ENCODE measurements at regions not wholly inside any gene's neighbourhood (a gene's known extent, or its start where the extent isn't known, plus 50 kb on each side); places are given as distances from the start of the nearest gene placed in this dataset.

DNA sequence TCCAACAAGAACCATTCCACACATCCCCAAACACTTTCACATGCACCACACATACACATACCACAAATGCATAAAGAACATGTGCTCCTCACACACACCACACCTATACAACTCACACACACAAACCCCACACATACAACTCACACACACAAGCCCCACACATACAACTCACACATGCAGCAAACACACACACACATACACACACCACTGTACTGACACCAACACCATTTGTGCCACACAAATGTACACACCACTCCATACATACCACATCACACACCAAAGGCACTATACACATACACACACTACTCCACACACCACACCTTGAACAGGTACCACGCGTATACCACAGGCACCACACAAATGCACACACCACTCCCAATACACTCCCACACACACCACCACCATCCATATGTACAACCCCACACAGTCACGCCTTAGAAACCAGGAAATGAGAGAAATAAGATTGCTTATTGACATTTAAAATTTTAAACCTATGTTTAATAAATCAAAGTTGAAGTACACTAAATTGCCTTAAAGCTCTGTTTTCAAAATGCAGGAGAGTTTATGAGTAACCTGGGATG, 107.4 kb downstream of the ARL4A start:
- ATAC-seq (ENCODE audit: low read depth in 2 of 2) (no peak), DNase-seq (no peak)
- H3K36me3 Mint-ChIP-seq, result no peaks in the 10 kb centered on the region
- H3K27ac Mint-ChIP-seq, result no peak overlapping the region
- H3K9me3 Mint-ChIP-seq, result peaks cover 0 to 3% (median 0%) of the 10 kb centered on the region in 7 donors
- H3K4me1 Mint-ChIP-seq, result no peaks in the 10 kb centered on the region
- no peak overlapping the region for H3K4me3 Mint-ChIP-seq
- no peaks in the 10 kb centered on the region for H3K27me3 Mint-ChIP-seq

DNA sequence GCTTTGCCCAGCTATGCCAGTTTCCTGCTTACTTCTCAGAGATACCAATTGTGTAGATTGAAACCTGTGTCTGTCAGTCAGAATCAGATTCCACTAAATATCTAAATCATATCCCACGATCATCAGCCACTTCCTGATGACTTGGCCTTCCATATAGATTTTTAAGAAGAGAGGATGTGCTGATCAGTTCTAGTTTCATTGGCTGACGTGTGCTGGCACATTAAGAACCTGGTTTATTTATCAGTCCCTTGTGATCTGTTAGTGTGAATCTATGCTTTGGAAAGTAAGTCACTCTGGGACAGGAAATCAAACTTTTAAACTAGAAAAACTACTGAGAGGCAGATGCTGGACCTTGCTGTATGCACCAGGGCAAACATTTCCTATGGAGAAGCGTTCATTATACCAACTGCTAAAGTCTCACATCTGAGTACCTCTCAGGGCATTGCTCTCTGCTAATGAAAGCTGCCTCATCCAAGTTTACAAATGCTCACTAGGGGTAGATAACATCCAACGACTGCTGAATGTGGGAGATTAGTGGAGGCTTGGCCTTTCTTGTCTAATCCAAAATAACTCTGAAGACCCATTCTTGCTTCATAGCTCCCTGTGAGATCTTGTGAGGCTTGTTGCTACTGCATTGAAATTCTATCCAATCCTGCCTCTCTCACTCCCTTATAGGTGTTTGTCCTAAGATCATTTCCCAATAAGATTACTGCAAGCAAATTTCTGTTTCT, 109.1 kb downstream of the ARL4A start:
- Mint-ChIP-seq H3K36me3 (no peaks in the 10 kb centered on the region), H3K9me3 (peaks cover 0 to 3% (median 0%) of the 10 kb centered on the region in 7 donors), H3K27me3 (no peaks in the 10 kb centered on the region), H3K4me1 (no peaks in the 10 kb centered on the region), H3K27ac (no peak overlapping the region), H3K4me3 (no peak overlapping the region)
- DNase-seq (no peak), ATAC-seq (ENCODE audit: low read depth in 2 of 2) (no peak)

DNA sequence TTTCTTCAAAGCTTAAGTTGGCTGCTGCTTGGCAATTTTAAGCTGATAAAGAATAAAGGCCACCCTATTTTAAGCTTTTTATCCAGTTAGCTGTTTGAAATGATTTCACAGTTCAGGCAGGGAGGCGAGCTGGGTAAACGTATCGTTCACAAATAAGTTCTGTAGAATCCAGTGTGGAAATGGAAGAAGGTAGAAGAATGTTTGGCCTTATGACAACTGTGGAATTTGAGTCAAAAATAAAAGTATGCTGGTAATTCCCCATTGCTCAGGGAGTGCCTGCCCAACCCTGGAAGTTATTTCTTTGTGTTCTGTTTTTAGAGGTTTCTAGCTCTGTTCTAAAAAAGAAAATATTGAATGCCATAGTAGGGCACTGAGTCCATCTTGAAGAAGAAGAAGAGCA, 113.1 kb downstream of the ARL4A start:
- DNase-seq (no peak), ATAC-seq (ENCODE audit: low read depth in 2 of 2) (no peak)
- H3K27me3 Mint-ChIP-seq, result no peaks in the 10 kb centered on the region
- no peaks in the 10 kb centered on the region for H3K36me3 Mint-ChIP-seq
- H3K27ac Mint-ChIP-seq, result no peak overlapping the region
- no peak overlapping the region for H3K4me3 Mint-ChIP-seq
- no peaks in the 10 kb centered on the region for H3K4me1 Mint-ChIP-seq
- no peaks in the 10 kb centered on the region for H3K9me3 Mint-ChIP-seq

- Mint-ChIP-seq H3K27me3 (no peaks in the 10 kb centered on the region), H3K36me3 (no peaks in the 10 kb centered on the region), H3K4me1 (no peaks in the 10 kb centered on the region), H3K27ac (no peak overlapping the region), H3K9me3 (no peaks in the 10 kb centered on the region), H3K4me3 (no peak overlapping the region)
- no peak for DNase-seq
- ATAC-seq (ENCODE audit: low read depth in 2 of 2), result no peak
Observed at GRCh38 chr7:12801107-12801506, 113.7 kb downstream of the ARL4A start.

DNA sequence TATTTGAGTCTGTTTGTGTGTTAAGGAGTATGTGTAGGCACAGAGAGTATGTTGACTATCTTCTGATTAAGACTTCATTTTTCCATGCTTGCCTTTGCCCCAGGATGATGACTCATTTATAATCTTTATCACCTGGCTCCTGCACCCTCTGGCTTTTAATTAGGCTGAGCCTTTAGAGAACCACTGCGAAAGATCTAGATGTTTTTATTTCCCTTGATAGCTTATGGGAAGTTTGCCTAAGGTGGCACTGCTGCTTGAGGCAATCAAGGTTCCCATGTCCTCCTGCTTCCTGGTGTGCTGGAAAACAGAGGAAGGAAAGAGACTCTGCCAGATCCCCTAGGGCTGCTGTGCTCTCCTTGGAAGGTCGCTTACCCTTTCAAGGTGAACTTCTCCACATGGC, 114.6 kb downstream of the ARL4A start:
- no peak overlapping the region for H3K4me3 Mint-ChIP-seq
- no peaks in the 10 kb centered on the region for H3K27me3 Mint-ChIP-seq
- DNase-seq (no peak), ATAC-seq (ENCODE audit: low read depth in 2 of 2) (no peak)
- no peak overlapping the region for H3K27ac Mint-ChIP-seq
- no peaks in the 10 kb centered on the region for H3K36me3 Mint-ChIP-seq
- no peaks in the 10 kb centered on the region for H3K4me1 Mint-ChIP-seq
- H3K9me3 Mint-ChIP-seq, result no peaks in the 10 kb centered on the region

- H3K4me1 Mint-ChIP-seq, result no peaks in the 10 kb centered on the region
- H3K9me3 Mint-ChIP-seq, result no peaks in the 10 kb centered on the region
- H3K36me3 Mint-ChIP-seq, result no peaks in the 10 kb centered on the region
- H3K4me3 Mint-ChIP-seq, result no peak overlapping the region
- no peak overlapping the region for H3K27ac Mint-ChIP-seq
- ATAC-seq (ENCODE audit: low read depth in 2 of 2) (no peak), DNase-seq (no peak)
- no peaks in the 10 kb centered on the region for H3K27me3 Mint-ChIP-seq
Observed at GRCh38 chr7:12803542-12803941, 116.1 kb downstream of the ARL4A start.

DNA sequence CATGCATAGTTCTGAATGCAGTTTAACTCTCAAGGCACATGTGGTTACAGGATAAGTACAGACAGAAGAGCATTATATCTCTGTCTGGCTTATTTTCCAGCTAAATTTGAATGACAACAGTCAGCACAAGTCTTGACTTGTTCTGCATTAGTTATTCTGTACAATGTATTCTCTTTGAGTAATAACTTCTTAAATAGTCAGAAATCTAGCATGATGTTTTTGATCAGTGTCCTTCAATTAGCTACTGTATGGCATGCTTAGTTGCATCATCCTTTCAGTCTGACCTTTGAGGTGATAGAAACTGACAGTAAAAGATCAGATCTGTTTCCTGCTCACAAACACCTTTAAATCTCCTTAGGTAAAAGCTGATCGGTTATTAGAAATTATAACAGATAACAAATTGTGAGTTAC, 118.1 kb downstream of the ARL4A start:
- Mint-ChIP-seq H3K4me3 (no peak overlapping the region), H3K36me3 (no peaks in the 10 kb centered on the region), H3K27ac (no peak overlapping the region), H3K27me3 (no peaks in the 10 kb centered on the region), H3K4me1 (no peaks in the 10 kb centered on the region), H3K9me3 (no peaks in the 10 kb centered on the region)
- ATAC-seq (ENCODE audit: low read depth in 2 of 2) (no peak), DNase-seq (no peak)

- DNase-seq (no peak), ATAC-seq (ENCODE audit: low read depth in 2 of 2) (no peak)
- Mint-ChIP-seq H3K9me3 (no peaks in the 10 kb centered on the region), H3K36me3 (no peaks in the 10 kb centered on the region), H3K27ac (no peak overlapping the region), H3K4me3 (no peak overlapping the region), H3K4me1 (no peaks in the 10 kb centered on the region), H3K27me3 (no peaks in the 10 kb centered on the region)
Observed at GRCh38 chr7:12805957-12806356, 118.5 kb downstream of the ARL4A start.

DNA sequence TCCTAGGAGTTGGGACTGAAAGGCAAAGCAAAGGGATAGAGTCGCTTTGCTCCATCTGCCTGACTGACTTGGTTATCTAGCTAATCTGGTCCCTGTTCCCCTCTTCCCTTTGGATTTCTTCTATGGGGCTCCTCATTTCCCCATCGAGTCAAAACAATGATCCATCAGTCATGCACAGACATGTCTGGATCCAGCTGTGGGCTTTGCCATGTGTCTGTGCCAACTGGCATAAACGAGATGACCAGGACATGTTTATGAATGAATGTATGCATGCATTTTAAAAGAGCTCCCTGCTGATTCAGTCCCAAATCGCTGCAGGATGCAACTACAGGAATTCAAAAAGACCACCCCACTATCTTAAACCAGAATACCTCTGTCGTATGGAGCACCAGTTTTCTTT, 122.0 kb downstream of the ARL4A start:
- no peak for DNase-seq
- Mint-ChIP-seq H3K27ac (no peak overlapping the region), H3K9me3 (peaks cover 0 to 8% (median 0%) of the 10 kb centered on the region in 7 donors), H3K36me3 (no peaks in the 10 kb centered on the region), H3K4me3 (no peak overlapping the region), H3K4me1 (no peaks in the 10 kb centered on the region), H3K27me3 (peaks cover 0 to 5% (median 2%) of the 10 kb centered on the region in 3 donors)
- ATAC-seq (ENCODE audit: low read depth in 2 of 2), result no peak

- Mint-ChIP-seq H3K36me3 (no peaks in the 10 kb centered on the region), H3K4me3 (no peak overlapping the region), H3K27ac (no peak overlapping the region), H3K4me1 (no peaks in the 10 kb centered on the region), H3K27me3 (peaks cover under 1 to 5% (median 5%) of the 10 kb centered on the region in 3 donors), H3K9me3 (peaks cover 0 to 8% (median 0%) of the 10 kb centered on the region in 7 donors)
- ATAC-seq (ENCODE audit: low read depth in 2 of 2), result no peak
- no peak for DNase-seq
Observed at GRCh38 chr7:12812111-12812510, 124.7 kb downstream of the ARL4A start.

DNA sequence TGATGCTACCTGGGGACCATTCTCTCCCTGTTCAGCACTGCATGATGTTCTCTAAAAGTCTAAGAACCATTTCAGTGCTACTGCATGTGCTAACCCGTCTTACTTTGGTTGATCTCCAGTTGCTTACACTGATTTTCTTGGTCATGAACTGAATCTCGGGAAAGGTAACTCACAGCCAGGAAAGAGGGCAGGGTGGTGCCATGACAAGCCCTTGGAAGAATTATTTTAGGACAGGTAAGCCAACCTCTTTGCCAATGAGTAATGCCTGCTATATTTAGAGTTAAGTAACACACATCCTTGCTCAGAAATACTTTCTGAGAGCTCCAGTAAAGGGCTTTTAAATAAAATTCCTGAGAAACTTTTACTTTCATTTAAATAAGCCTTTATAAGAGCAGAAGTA, 126.7 kb downstream of the ARL4A start:
- Mint-ChIP-seq H3K36me3 (no peaks in the 10 kb centered on the region), H3K27ac (no peak overlapping the region), H3K4me1 (no peaks in the 10 kb centered on the region), H3K4me3 (no peak overlapping the region), H3K9me3 (peaks cover 0 to 8% (median 0%) of the 10 kb centered on the region in 7 donors), H3K27me3 (peaks cover 5 to 9% (median 5%) of the 10 kb centered on the region in 3 donors)
- ATAC-seq (ENCODE audit: low read depth in 2 of 2) (no peak), DNase-seq (no peak)

GRCh38 chr7:12814828-12815227, 127.4 kb downstream of the ARL4A start:
- H3K36me3 Mint-ChIP-seq, result no peaks in the 10 kb centered on the region
- ATAC-seq (ENCODE audit: low read depth in 2 of 2) (no peak), DNase-seq (no peak)
- H3K4me3 Mint-ChIP-seq, result no peak overlapping the region
- no peak overlapping the region for H3K27ac Mint-ChIP-seq
- peaks cover 5 to 9% (median 5%) of the 10 kb centered on the region in 3 donors for H3K27me3 Mint-ChIP-seq
- H3K9me3 Mint-ChIP-seq, result peaks cover 0 to 8% (median 0%) of the 10 kb centered on the region in 7 donors
- no peaks in the 10 kb centered on the region for H3K4me1 Mint-ChIP-seq

DNA sequence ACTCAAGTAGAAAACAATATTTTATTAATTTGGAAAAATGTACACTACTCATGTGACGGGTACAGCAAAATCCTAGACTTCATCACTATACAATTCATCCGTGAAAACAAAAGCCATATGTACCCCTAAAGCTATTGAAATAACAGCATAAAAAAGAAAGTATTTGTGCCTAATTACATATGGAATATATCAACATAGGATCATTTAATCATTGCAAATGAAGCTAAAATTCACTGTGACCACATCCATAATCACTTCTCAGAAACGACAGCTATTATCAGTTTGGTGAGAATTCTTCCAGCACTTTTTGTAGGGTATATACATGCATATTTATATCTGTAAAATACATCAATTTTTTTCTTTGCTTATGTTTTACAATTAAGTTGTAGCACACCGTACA, 128.0 kb downstream of the ARL4A start:
- Mint-ChIP-seq H3K4me3 (no peak overlapping the region), H3K9me3 (peaks cover 0 to 8% (median 0%) of the 10 kb centered on the region in 7 donors), H3K36me3 (no peaks in the 10 kb centered on the region), H3K27me3 (peaks cover 5 to 9% (median 5%) of the 10 kb centered on the region in 3 donors), H3K4me1 (no peaks in the 10 kb centered on the region), H3K27ac (no peak overlapping the region)
- no peak for DNase-seq
- no peak for ATAC-seq (ENCODE audit: low read depth in 2 of 2)

DNA sequence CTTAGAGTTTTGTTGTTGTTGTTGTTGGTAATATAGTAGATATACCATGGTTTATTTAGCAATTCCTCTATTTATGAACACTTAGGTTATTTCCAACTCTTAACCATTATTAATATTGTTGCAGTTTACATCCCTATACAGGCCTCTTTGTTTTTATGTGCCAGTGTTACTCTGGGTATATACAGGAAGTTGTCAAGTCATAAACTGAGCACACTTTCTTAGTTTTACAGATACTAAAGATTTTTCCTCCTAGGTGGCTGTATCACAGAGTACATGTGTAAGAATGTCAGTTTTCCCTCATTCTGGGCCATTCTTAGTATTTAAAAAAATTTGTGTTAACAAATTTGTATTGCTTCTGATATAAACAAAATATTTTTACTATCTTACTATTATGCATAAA, 128.4 kb downstream of the ARL4A start:
- Mint-ChIP-seq H3K4me3 (no peak overlapping the region), H3K27me3 (peaks cover 5 to 9% (median 5%) of the 10 kb centered on the region in 3 donors), H3K27ac (no peak overlapping the region), H3K36me3 (no peaks in the 10 kb centered on the region), H3K4me1 (no peaks in the 10 kb centered on the region), H3K9me3 (peaks cover 0 to 8% (median 0%) of the 10 kb centered on the region in 7 donors)
- ATAC-seq (ENCODE audit: low read depth in 2 of 2), result no peak
- no peak for DNase-seq

All from naive B cell (primary cell).